IMR-90 (cell line): ENCODE measurements at regions not wholly inside any gene's neighbourhood (a gene's known extent, or its start where the extent isn't known, plus 50 kb on each side); places are given as distances from the start of the nearest gene placed in this dataset.

Experiments used
- ATAC-seq: fragments of 200-7000 bp; cut with Tn5 transposase; 2 replicates; pipeline ENCODE4 v1.9.1; 2020; ENCODE audit warnings: low read depth, mild to moderate bottlenecking, moderate library complexity
- BruUV-seq: library from RNA; stranded (reverse); fragments of 400-500 nt; replicated peaks from 2 replicates; lab custom pipeline; 2021; lab: Mats Ljungman, UMichigan
- CTCF ChIA-PET: fragments of 300-600 bp; formaldehyde crosslinking; extraction: SDS; loops from one replicate; lab custom pipeline; 2021; ENCODE audit warnings: antibody characterized with exemption; lab: Yijun Ruan, JAX
- POLR2A ChIA-PET: fragments of 300-600 bp; sonication (Branson Sonifier 250); formaldehyde crosslinking; loops from one replicate; lab custom pipeline; 2022; ENCODE audit warnings: antibody characterized with exemption; ENCODE audit not compliant: unreplicated experiment; lab: Charles Lee
- DNase-seq: peaks from one replicate; pipeline ENCODE4 v3.0.0; 2013
- H2AFZ ChIP-seq: replicated peaks from 2 replicates; pipeline ENCODE3; 2013; ENCODE audit warnings: low read length, mild to moderate bottlenecking; ENCODE audit not compliant: poor library complexity
- H2AK5ac ChIP-seq: 2 replicates; pipeline ENCODE4 v1.6.1; 2013; ENCODE audit warnings: low read depth, low read length, inconsistent platforms
- H2AK9ac ChIP-seq: replicated peaks from 2 replicates; pipeline ENCODE3; 2013; ENCODE audit warnings: mild to moderate bottlenecking, low read depth, low read length, moderate library complexity; ENCODE audit not compliant: poor library complexity
- H2BK120ac ChIP-seq: 2 replicates; pipeline ENCODE4 v1.6.1; 2013; ENCODE audit warnings: low read depth, low read length, inconsistent platforms
- H2BK15ac ChIP-seq: 3 replicates; pipeline ENCODE4 v1.6.1; 2013; ENCODE audit warnings: low read depth, low read length, inconsistent platforms
- H2BK20ac ChIP-seq: 2 replicates; pipeline ENCODE4 v1.6.1; 2013; ENCODE audit warnings: low read depth, mild to moderate bottlenecking, inconsistent platforms, low read length, moderate library complexity
- H2BK5ac ChIP-seq: 2 replicates; pipeline ENCODE4 v1.6.1; 2013; ENCODE audit warnings: mild to moderate bottlenecking, low read depth, low read length, inconsistent platforms; ENCODE audit not compliant: poor library complexity, severe bottlenecking
- H3K14ac ChIP-seq: replicated peaks from 2 replicates; pipeline ENCODE4 v1.6.1; 2013; ENCODE audit warnings: low read depth, low read length, inconsistent platforms
- H3K18ac ChIP-seq: 2 replicates; pipeline ENCODE4 v1.6.1; 2013; ENCODE audit warnings: low read depth, low read length, control low read depth
- H3K23ac ChIP-seq: 2 replicates; pipeline ENCODE4 v1.6.1; 2013; ENCODE audit warnings: low read depth, low read length, inconsistent platforms
- H3K27ac ChIP-seq: 2 replicates; pipeline ENCODE4 v1.5.1; 2013; ENCODE audit warnings: mild to moderate bottlenecking, control low read depth, low read length; ENCODE audit not compliant: insufficient read depth
- H3K27me3 ChIP-seq: 2 replicates; pipeline ENCODE4 v1.6.1; 2013; ENCODE audit warnings: low read length; ENCODE audit not compliant: control insufficient read depth, insufficient read depth
- H3K36me3 ChIP-seq: 2 replicates; pipeline ENCODE4 v1.6.1; 2013; ENCODE audit warnings: low read length, mixed read lengths; ENCODE audit not compliant: control insufficient read depth, insufficient read depth
- H3K4ac ChIP-seq: 2 replicates; pipeline ENCODE4 v1.6.1; 2013; ENCODE audit warnings: low read depth, low read length, inconsistent platforms
- H3K4me1 ChIP-seq: 2 replicates; pipeline ENCODE4 v1.6.1; 2013; ENCODE audit warnings: low read length, mixed read lengths; ENCODE audit not compliant: control insufficient read depth, insufficient read depth
- H3K4me2 ChIP-seq: 2 replicates; pipeline ENCODE4 v1.6.1; 2013; ENCODE audit warnings: low read depth, mild to moderate bottlenecking, control low read depth, low read length, moderate library complexity
- H3K4me3 ChIP-seq: 2 replicates; pipeline ENCODE4 v1.5.1; 2013; ENCODE audit warnings: low read depth, mild to moderate bottlenecking, control low read depth, low read length, moderate library complexity; ENCODE audit not compliant: insufficient read depth
- H3K56ac ChIP-seq: 2 replicates; pipeline ENCODE4 v1.6.1; 2013; ENCODE audit warnings: low read length, inconsistent platforms; ENCODE audit not compliant: insufficient read depth; ENCODE audit errors: extremely low read depth
- H3K79me1 ChIP-seq, 2 experiments: 2 replicates each; pipeline ENCODE4 v1.6.1; 2013; ENCODE audit warnings: low read length in 2 of 2, inconsistent platforms in 1 of 2, low read depth in 1 of 2
- H3K9ac ChIP-seq: 2 replicates; pipeline ENCODE4 v1.6.1; 2013; ENCODE audit warnings: low read depth, low read length, control low read depth
- H3K9me1 ChIP-seq: 2 replicates; pipeline ENCODE4 v1.6.1; 2013; ENCODE audit warnings: low read length, inconsistent platforms; ENCODE audit not compliant: insufficient read depth
- H3K9me3 ChIP-seq: 2 replicates; pipeline ENCODE4 v1.6.1; 2013; ENCODE audit warnings: low read length; ENCODE audit not compliant: control insufficient read depth, insufficient read depth
- H4K20me1 ChIP-seq: 2 replicates; pipeline ENCODE4 v1.6.1; 2013; ENCODE audit warnings: low read length, inconsistent platforms; ENCODE audit not compliant: insufficient read depth
- H4K5ac ChIP-seq: 2 replicates; pipeline ENCODE4 v1.6.1; 2013; ENCODE audit warnings: mild to moderate bottlenecking, low read depth, low read length, control low read depth
- H4K8ac ChIP-seq, 2 experiments: 2 replicates each; pipeline ENCODE4 v1.6.1; 2013; ENCODE audit warnings: low read depth in 2 of 2, low read length in 2 of 2, control low read depth in 1 of 2, inconsistent platforms in 1 of 2
- H4K91ac ChIP-seq: 2 replicates; pipeline ENCODE4 v1.6.1; 2013; ENCODE audit warnings: low read depth, low read length, inconsistent platforms; ENCODE audit not compliant: insufficient read depth
- BHLHE40 ChIP-seq: fragments of 150-350 bp; IDR thresholded peaks from 2 replicates; pipeline ENCODE4 v1.6.1; 2016; ENCODE audit warnings: mild to moderate bottlenecking, low read depth, low read length
- CEBPB ChIP-seq: IDR thresholded peaks from 2 replicates; pipeline ENCODE4 v1.6.1; 2012; ENCODE audit warnings: low read depth, low read length, improper control_type of control experiment
- CHD1 ChIP-seq: IDR thresholded peaks from 2 replicates; pipeline ENCODE4 v1.6.1; 2012; ENCODE audit warnings: low read depth, low read length, improper control_type of control experiment
- FOS ChIP-seq: fragments of 150-350 bp; IDR thresholded peaks from 2 replicates; pipeline ENCODE4 v1.6.1; 2016; ENCODE audit warnings: low read depth, low read length
- MAFK ChIP-seq: IDR thresholded peaks from 2 replicates; pipeline ENCODE4 v1.6.1; 2012; ENCODE audit warnings: low read depth, low read length, improper control_type of control experiment
- MAZ ChIP-seq: IDR thresholded peaks from 2 replicates; pipeline ENCODE4 v1.6.1; 2012; ENCODE audit warnings: low read depth, mild to moderate bottlenecking, low read length, improper control_type of control experiment, moderate library complexity, borderline replicate concordance
- MXI1 ChIP-seq: IDR thresholded peaks from 2 replicates; pipeline ENCODE4 v1.6.1; 2012; ENCODE audit warnings: low read depth, mild to moderate bottlenecking, low read length, moderate library complexity, borderline replicate concordance
- NFE2L2 ChIP-seq: fragments of 150-350 bp; IDR thresholded peaks from 2 replicates; pipeline ENCODE4 v1.6.1; 2016; ENCODE audit warnings: low read depth, mild to moderate bottlenecking, low read length
- POLR2A ChIP-seq: IDR thresholded peaks from 2 replicates; pipeline ENCODE4 v1.6.1; 2012; ENCODE audit warnings: mild to moderate bottlenecking, low read depth, low read length
- RAD21 ChIP-seq: IDR thresholded peaks from 2 replicates; pipeline ENCODE4 v1.6.1; 2012; ENCODE audit warnings: low read length, improper control_type of control experiment
- RCOR1 ChIP-seq: IDR thresholded peaks from 2 replicates; pipeline ENCODE4 v1.6.1; 2012; ENCODE audit warnings: mild to moderate bottlenecking, low read length, improper control_type of control experiment; ENCODE audit not compliant: insufficient replicate concordance
- RFX5 ChIP-seq: IDR thresholded peaks from 2 replicates; pipeline ENCODE4 v1.8.0; 2012; ENCODE audit warnings: low read depth, mild to moderate bottlenecking, low read length, moderate library complexity
- SMC3 ChIP-seq: fragments of 150-350 bp; IDR thresholded peaks from 2 replicates; pipeline ENCODE4 v1.6.1; 2016; ENCODE audit warnings: low read depth, mild to moderate bottlenecking, antibody characterized with exemption, low read length, moderate library complexity
- USF2 ChIP-seq: fragments of 150-350 bp; IDR thresholded peaks from 2 replicates; pipeline ENCODE4 v1.6.1; 2017; ENCODE audit warnings: mild to moderate bottlenecking, antibody characterized with exemption, low read length, low read depth
- WGBS, 2 experiments: methylation state at CpG; one replicate each; pipeline versions ENCODE4 v1.1.5 to v1.1.7; 2013; ENCODE audit warnings: missing lambda C conversion rate in 2 of 2; ENCODE audit not compliant: insufficient read length in 1 of 2; ENCODE audit errors: extremely low coverage in 2 of 2; 5-methylcytosine and 5-hydroxymethylcytosine counted together
- dilution Hi-C: fragments of 300-500 bp; cut with HindIII; formaldehyde crosslinking; loops from one replicate; pipeline ENCODE4 v1.14.3; 2018; ENCODE audit warnings: low sequenced_read_pairs; ENCODE audit not compliant: unreplicated experiment
- in situ Hi-C: fragments of 300-500 bp; cut with MboI; formaldehyde crosslinking; loops from 3 replicates; pipeline ENCODE4 v1.14.3; 2019; ENCODE audit warnings: low sequenced_read_pairs, inconsistent platforms, mixed read lengths
- intact Hi-C: fragments of 100-400 bp; cut with micrococcal nuclease; formaldehyde crosslinking; loops from 2 replicates; pipeline ENCODE4 v1.10.0; 2022
- TF ChIP-seq, protein P1 (sequence below): fragments of 150-350 bp; IDR thresholded peaks from 2 replicates; pipeline ENCODE4 v1.6.1; 2016; ENCODE audit warnings: low read depth, mild to moderate bottlenecking, low read length, moderate library complexity, borderline replicate concordance
- TF ChIP-seq, protein P2 (sequence below): conservative IDR thresholded peaks from 2 replicates; pipeline ENCODE4 v1.5.1; 2012; ENCODE audit warnings: mild to moderate bottlenecking, low read depth, low read length, improper control_type of control experiment

- Histone ChIP-seq H3K27me3 (no peaks in the 10 kb centered on the region), H2AFZ (no peak overlapping the region), H3K14ac (no peak overlapping the region), H3K9me1 (no peaks in the 10 kb centered on the region), H4K91ac (no peak overlapping the region), H2BK5ac (no peak overlapping the region), H3K4me1 (peaks cover 2% of the 10 kb centered on the region; the same call in 1 of the 2 replicates), H3K4me2 (peak overlapping the region; percentile 86), H2AK5ac (no peak overlapping the region), H4K20me1 (no peaks in the 10 kb centered on the region), H2AK9ac (no peak overlapping the region), H2BK15ac (no peak overlapping the region), H3K36me3 (no peaks in the 10 kb centered on the region), H4K5ac (no peak overlapping the region), H3K56ac (no peak overlapping the region), H2BK20ac (no peak overlapping the region), H3K4ac (no peak overlapping the region), H4K8ac (no peak overlapping the region), H3K4me3 (no peak overlapping the region), H3K27ac (no peak overlapping the region), H3K9me3 (no peaks in the 10 kb centered on the region; the same call in 1 of the 2 replicates), H3K23ac (no peak overlapping the region), H2BK120ac (no peak overlapping the region; the same call in 1 of the 2 replicates), H3K18ac (peak overlapping the region; percentile 47; the same call in 1 of the 2 replicates), H3K79me1 (no peaks in the 10 kb centered on the region), H3K9ac (no peak overlapping the region)
- ATAC-seq (peak; percentile 61), DNase-seq (no peak)
- ChIA-PET POLR2A (no interaction called here), CTCF (no interaction called here)
- dilution Hi-C loops: no loop called here
- in situ Hi-C loops: no loop called here
- TF ChIP-seq RAD21: no peak
- no peak for TF ChIP-seq NFE2L2
- TF ChIP-seq BHLHE40: no peak
- TF ChIP-seq, protein P1, sequence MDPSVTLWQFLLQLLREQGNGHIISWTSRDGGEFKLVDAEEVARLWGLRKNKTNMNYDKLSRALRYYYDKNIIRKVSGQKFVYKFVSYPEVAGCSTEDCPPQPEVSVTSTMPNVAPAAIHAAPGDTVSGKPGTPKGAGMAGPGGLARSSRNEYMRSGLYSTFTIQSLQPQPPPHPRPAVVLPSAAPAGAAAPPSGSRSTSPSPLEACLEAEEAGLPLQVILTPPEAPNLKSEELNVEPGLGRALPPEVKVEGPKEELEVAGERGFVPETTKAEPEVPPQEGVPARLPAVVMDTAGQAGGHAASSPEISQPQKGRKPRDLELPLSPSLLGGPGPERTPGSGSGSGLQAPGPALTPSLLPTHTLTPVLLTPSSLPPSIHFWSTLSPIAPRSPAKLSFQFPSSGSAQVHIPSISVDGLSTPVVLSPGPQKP: no peak
- TF ChIP-seq FOS: no peak
- no peak for TF ChIP-seq POLR2A
- TF ChIP-seq CHD1: no peak
- no peak for TF ChIP-seq RFX5
- no peak for TF ChIP-seq USF2
- TF ChIP-seq MXI1: no peak
- TF ChIP-seq CEBPB: no peak
- no peak for TF ChIP-seq MAFK
- TF ChIP-seq, protein P2, sequence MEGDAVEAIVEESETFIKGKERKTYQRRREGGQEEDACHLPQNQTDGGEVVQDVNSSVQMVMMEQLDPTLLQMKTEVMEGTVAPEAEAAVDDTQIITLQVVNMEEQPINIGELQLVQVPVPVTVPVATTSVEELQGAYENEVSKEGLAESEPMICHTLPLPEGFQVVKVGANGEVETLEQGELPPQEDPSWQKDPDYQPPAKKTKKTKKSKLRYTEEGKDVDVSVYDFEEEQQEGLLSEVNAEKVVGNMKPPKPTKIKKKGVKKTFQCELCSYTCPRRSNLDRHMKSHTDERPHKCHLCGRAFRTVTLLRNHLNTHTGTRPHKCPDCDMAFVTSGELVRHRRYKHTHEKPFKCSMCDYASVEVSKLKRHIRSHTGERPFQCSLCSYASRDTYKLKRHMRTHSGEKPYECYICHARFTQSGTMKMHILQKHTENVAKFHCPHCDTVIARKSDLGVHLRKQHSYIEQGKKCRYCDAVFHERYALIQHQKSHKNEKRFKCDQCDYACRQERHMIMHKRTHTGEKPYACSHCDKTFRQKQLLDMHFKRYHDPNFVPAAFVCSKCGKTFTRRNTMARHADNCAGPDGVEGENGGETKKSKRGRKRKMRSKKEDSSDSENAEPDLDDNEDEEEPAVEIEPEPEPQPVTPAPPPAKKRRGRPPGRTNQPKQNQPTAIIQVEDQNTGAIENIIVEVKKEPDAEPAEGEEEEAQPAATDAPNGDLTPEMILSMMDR: no peak
- no peak for TF ChIP-seq SMC3
- no peak for TF ChIP-seq MAZ
- TF ChIP-seq RCOR1: no peak
- BruUV-seq: no TSS peak
- WGBS, 2 experiments: no CpG with 5 or more reads among the region's 6 CpGs
- intact Hi-C loops: no loop called here
These were observed 835.4 kb downstream of the SEMA5A start for GRCh38 chr5:8710426-8710930.
